Activated naive CD8-positive, alpha-beta T cell treated with anti-CD3 and anti-CD28 coated beads, Interleukin-2, amount 10 ng/mL, durations not matched to agents 7 days and 5 days (primary cell): ENCODE measurements at regions not wholly inside any gene's neighbourhood (a gene's known extent, or its start where the extent isn't known, plus 50 kb on each side); places are given as distances from the start of the nearest gene placed in this dataset.

Source experiments
- ATAC-seq: fragments of 150-1000 bp; cut with Tn5 transposase; one replicate; pipeline ENCODE4 v1.10.0; 2021; ENCODE audit warnings: low read depth, moderate library complexity
- POLR2A ChIA-PET: fragments of 350-600 bp; sonication (Branson Sonifier 250); formaldehyde crosslinking; loops from one replicate; lab custom pipeline; 2021; ENCODE audit warnings: antibody characterized with exemption; lab: Charles Lee
- DNase-seq: peaks from one replicate; pipeline ENCODE4 v3.0.0; 2021
- H3K27ac Mint-ChIP-seq: one replicate; pipeline ENCODE4 v1.8.0; 2022; ENCODE audit warnings: mild to moderate bottlenecking, mixed read lengths
- H3K27me3 Mint-ChIP-seq: one replicate; pipeline ENCODE4 v1.8.0; 2022; ENCODE audit warnings: mild to moderate bottlenecking, moderate library complexity, mixed read lengths
- H3K36me3 Mint-ChIP-seq: one replicate; pipeline ENCODE4 v1.8.0; 2021; ENCODE audit warnings: mild to moderate bottlenecking, mixed read lengths
- H3K4me1 Mint-ChIP-seq: one replicate; pipeline ENCODE4 v1.8.0; 2021; ENCODE audit warnings: mixed read lengths
- H3K4me3 Mint-ChIP-seq: one replicate; pipeline ENCODE4 v1.8.0; 2022; ENCODE audit warnings: mild to moderate bottlenecking, moderate library complexity, mixed read lengths
- H3K9me3 Mint-ChIP-seq: one replicate; pipeline ENCODE4 v1.8.0; 2021; ENCODE audit warnings: mixed read lengths

- ATAC-seq (no peak), DNase-seq (no peak)
- no peaks in the 10 kb centered on the region for H3K27me3 Mint-ChIP-seq
- H3K4me1 Mint-ChIP-seq, result no peaks in the 10 kb centered on the region
- POLR2A ChIA-PET, result no interaction called here
- no peaks in the 10 kb centered on the region for H3K9me3 Mint-ChIP-seq
- no peak overlapping the region for H3K27ac Mint-ChIP-seq
- H3K36me3 Mint-ChIP-seq, result no peaks in the 10 kb centered on the region
- no peak overlapping the region for H3K4me3 Mint-ChIP-seq
Observed at GRCh38 chr10:105950410-105950809, 1214.1 kb downstream of the SORCS1 start.

GRCh38 chr10:105949721-105950120, 1214.8 kb downstream of the SORCS1 start:
- Mint-ChIP-seq H3K9me3 (no peaks in the 10 kb centered on the region), H3K27me3 (no peaks in the 10 kb centered on the region), H3K4me3 (no peak overlapping the region), H3K27ac (no peak overlapping the region), H3K36me3 (no peaks in the 10 kb centered on the region), H3K4me1 (no peaks in the 10 kb centered on the region)
- POLR2A ChIA-PET, result no interaction called here
- DNase-seq (no peak), ATAC-seq (no peak)

GRCh38 chr10:105925045-105925785, 1239.3 kb downstream of the SORCS1 start:
- H3K27ac Mint-ChIP-seq, result no peak overlapping the region
- no peak for ATAC-seq

GRCh38 chr10:105921348-105921747, 1243.2 kb downstream of the SORCS1 start:
- Mint-ChIP-seq H3K27me3 (no peaks in the 10 kb centered on the region), H3K4me1 (no peaks in the 10 kb centered on the region), H3K27ac (no peak overlapping the region), H3K4me3 (no peak overlapping the region), H3K36me3 (no peaks in the 10 kb centered on the region), H3K9me3 (peaks cover 4% of the 10 kb centered on the region)
- POLR2A ChIA-PET, result no interaction called here
- DNase-seq, result no peak
- ATAC-seq, result no peak

More at GRCh38 chr10:105925045-105925785, 1239.3 kb downstream of the SORCS1 start:
- Mint-ChIP-seq H3K27me3 (no peaks in the 10 kb centered on the region), H3K4me3 (no peak overlapping the region), H3K4me1 (no peaks in the 10 kb centered on the region), H3K9me3 (peaks cover 1% of the 10 kb centered on the region), H3K36me3 (no peaks in the 10 kb centered on the region)
- DNase-seq, result no peak
- POLR2A ChIA-PET, result no interaction called here

- ATAC-seq (no peak), DNase-seq (no peak)
- Mint-ChIP-seq H3K9me3 (peaks cover 3% of the 10 kb centered on the region), H3K4me3 (no peak overlapping the region), H3K27me3 (no peaks in the 10 kb centered on the region), H3K36me3 (no peaks in the 10 kb centered on the region), H3K27ac (no peak overlapping the region), H3K4me1 (no peaks in the 10 kb centered on the region)
- POLR2A ChIA-PET, result no interaction called here
Observed at GRCh38 chr10:105914432-105914831, 1250.1 kb downstream of the SORCS1 start.

GRCh38 chr10:105908701-105909100, 1255.8 kb downstream of the SORCS1 start:
- no peak overlapping the region for H3K27ac Mint-ChIP-seq
- no peaks in the 10 kb centered on the region for H3K9me3 Mint-ChIP-seq
- no peaks in the 10 kb centered on the region for H3K27me3 Mint-ChIP-seq
- no peak overlapping the region for H3K4me3 Mint-ChIP-seq
- ATAC-seq (no peak), DNase-seq (no peak)
- H3K4me1 Mint-ChIP-seq, result no peaks in the 10 kb centered on the region
- no peaks in the 10 kb centered on the region for H3K36me3 Mint-ChIP-seq
- POLR2A ChIA-PET, result no interaction called here

- Mint-ChIP-seq H3K9me3 (no peaks in the 10 kb centered on the region), H3K27ac (no peak overlapping the region), H3K4me1 (no peaks in the 10 kb centered on the region), H3K4me3 (no peak overlapping the region), H3K36me3 (no peaks in the 10 kb centered on the region), H3K27me3 (no peaks in the 10 kb centered on the region)
- ATAC-seq (no peak), DNase-seq (no peak)
- POLR2A ChIA-PET, result no interaction called here
Observed at GRCh38 chr10:105885495-105885894, 1244.4 kb downstream of the SORCS3 start.

GRCh38 chr10:105879401-105879800, 1238.3 kb downstream of the SORCS3 start:
- Mint-ChIP-seq H3K27ac (no peak overlapping the region), H3K36me3 (no peaks in the 10 kb centered on the region), H3K4me1 (no peaks in the 10 kb centered on the region), H3K9me3 (no peaks in the 10 kb centered on the region), H3K27me3 (no peaks in the 10 kb centered on the region), H3K4me3 (no peak overlapping the region)
- ATAC-seq (no peak), DNase-seq (no peak)
- POLR2A ChIA-PET, result no interaction called here

- Mint-ChIP-seq H3K36me3 (no peaks in the 10 kb centered on the region), H3K9me3 (no peaks in the 10 kb centered on the region), H3K4me3 (no peak overlapping the region), H3K4me1 (no peaks in the 10 kb centered on the region), H3K27me3 (no peaks in the 10 kb centered on the region), H3K27ac (no peak overlapping the region)
- DNase-seq (no peak), ATAC-seq (no peak)
- POLR2A ChIA-PET, result no interaction called here
Observed at GRCh38 chr10:105875050-105875449, 1234.0 kb downstream of the SORCS3 start.

GRCh38 chr10:105872665-105873064, 1231.6 kb downstream of the SORCS3 start:
- Mint-ChIP-seq H3K4me3 (no peak overlapping the region), H3K27ac (no peak overlapping the region), H3K27me3 (no peaks in the 10 kb centered on the region), H3K4me1 (no peaks in the 10 kb centered on the region), H3K9me3 (no peaks in the 10 kb centered on the region), H3K36me3 (no peaks in the 10 kb centered on the region)
- no peak for DNase-seq
- POLR2A ChIA-PET, result no interaction called here
- ATAC-seq, result no peak

- no peak for ATAC-seq
- Mint-ChIP-seq H3K4me1 (no peaks in the 10 kb centered on the region), H3K9me3 (no peaks in the 10 kb centered on the region), H3K36me3 (no peaks in the 10 kb centered on the region), H3K27me3 (peaks cover 2% of the 10 kb centered on the region), H3K4me3 (no peak overlapping the region), H3K27ac (no peak overlapping the region)
- DNase-seq, result no peak
- POLR2A ChIA-PET, result no interaction called here
Observed at GRCh38 chr10:105868935-105869334, 1227.8 kb downstream of the SORCS3 start.

- H3K4me1 Mint-ChIP-seq, result no peaks in the 10 kb centered on the region
- H3K27me3 Mint-ChIP-seq, result peaks cover 2% of the 10 kb centered on the region
- no peak overlapping the region for H3K4me3 Mint-ChIP-seq
- no peaks in the 10 kb centered on the region for H3K9me3 Mint-ChIP-seq
- DNase-seq, result no peak
- H3K27ac Mint-ChIP-seq, result no peak overlapping the region
- no peak for ATAC-seq
- POLR2A ChIA-PET, result no interaction called here
- H3K36me3 Mint-ChIP-seq, result no peaks in the 10 kb centered on the region
Observed at GRCh38 chr10:105864854-105865253, 1223.8 kb downstream of the SORCS3 start.

- Mint-ChIP-seq H3K27me3 (no peaks in the 10 kb centered on the region), H3K4me1 (peaks cover 6% of the 10 kb centered on the region), H3K4me3 (no peak overlapping the region), H3K36me3 (no peaks in the 10 kb centered on the region), H3K27ac (no peak overlapping the region), H3K9me3 (no peaks in the 10 kb centered on the region)
- no peak for ATAC-seq
- POLR2A ChIA-PET, result no interaction called here
- no peak for DNase-seq
Observed at GRCh38 chr10:105857268-105858264, 1216.5 kb downstream of the SORCS3 start.

- Mint-ChIP-seq H3K36me3 (no peaks in the 10 kb centered on the region), H3K9me3 (no peaks in the 10 kb centered on the region), H3K4me1 (peaks cover 6% of the 10 kb centered on the region), H3K4me3 (no peak overlapping the region), H3K27me3 (no peaks in the 10 kb centered on the region), H3K27ac (no peak overlapping the region)
- ATAC-seq, result no peak
- POLR2A ChIA-PET, result no interaction called here
- no peak for DNase-seq
Observed at GRCh38 chr10:105855791-105856190, 1214.7 kb downstream of the SORCS3 start.
